Liver (tissue), 8 donors: ENCODE measurements at regions not wholly inside any gene's neighbourhood (a gene's known extent, or its start where the extent isn't known, plus 50 kb on each side); places are given as distances from the start of the nearest gene placed in this dataset.

Experiments
- DNase-seq: peaks from one replicate; pipeline ENCODE4 v3.0.0-alpha.2; 2017; ENCODE audit warnings: low spot score
- H3K27ac ChIP-seq, 2 donors: one replicate each; pipeline ENCODE4 v1.7.0; 2013; ENCODE audit warnings: inconsistent platforms in 2 of 2, low read length in 2 of 2, control low read depth in 1 of 2, low read depth in 1 of 2, mild to moderate bottlenecking in 1 of 2
- H3K27me3 ChIP-seq, 4 donors: one replicate each; pipeline versions ENCODE4 v1.6.1 to v1.7.0; 2013; ENCODE audit warnings: low read length in 3 of 4, inconsistent platforms in 1 of 4, mild to moderate bottlenecking in 1 of 4, moderate library complexity in 1 of 4; ENCODE audit not compliant: control insufficient read depth in 4 of 4, insufficient read depth in 4 of 4
- H3K36me3 ChIP-seq, 4 donors: one replicate each; pipeline versions ENCODE4 v1.6.1 to v1.7.0; 2013; ENCODE audit warnings: low read length in 3 of 4, mild to moderate bottlenecking in 3 of 4, low read depth in 1 of 4, moderate library complexity in 1 of 4; ENCODE audit not compliant: control insufficient read depth in 4 of 4, insufficient read depth in 3 of 4
- H3K4me1 ChIP-seq, 4 donors: one replicate each; pipeline versions ENCODE4 v1.6.1 to v1.7.0; 2013; ENCODE audit warnings: low read length in 3 of 4, mild to moderate bottlenecking in 3 of 4, moderate library complexity in 1 of 4; ENCODE audit not compliant: control insufficient read depth in 4 of 4, insufficient read depth in 4 of 4
- H3K4me3 ChIP-seq, 3 donors: one replicate each; pipeline versions ENCODE4 v1.6.1 to v1.7.0; 2013; ENCODE audit warnings: low read length in 3 of 3, control low read depth in 1 of 3, low read depth in 1 of 3, mild to moderate bottlenecking in 1 of 3
- H3K9ac ChIP-seq, 2 donors: one replicate each; pipeline ENCODE4 v1.7.0; 2013; ENCODE audit warnings: low read length in 2 of 2, mild to moderate bottlenecking in 2 of 2, moderate library complexity in 2 of 2, control low read depth in 1 of 2, low read depth in 1 of 2
- H3K9me3 ChIP-seq, 4 donors: one replicate each; pipeline versions ENCODE4 v1.6.1 to v1.7.0; 2013; ENCODE audit warnings: low read length in 3 of 4; ENCODE audit not compliant: control insufficient read depth in 4 of 4
- EGR1 ChIP-seq, 2 donors: IDR thresholded peaks; 2 replicates each; pipeline ENCODE4 v1.6.1; 2016 to 2018; ENCODE audit warnings: antibody characterized with exemption in 2 of 2, low read depth in 2 of 2
- FOXA1 ChIP-seq: IDR thresholded peaks from 2 replicates; pipeline ENCODE4 v1.6.1; 2016; ENCODE audit warnings: antibody characterized with exemption
- FOXA2 ChIP-seq: IDR thresholded peaks from 2 replicates; pipeline ENCODE4 v1.6.1; 2016; ENCODE audit warnings: antibody characterized with exemption
- GABPA ChIP-seq, 2 donors: IDR thresholded peaks in 1 of 2; conservative IDR thresholded peaks in 1 of 2; 2 replicates each; pipeline ENCODE4 v1.6.1; 2016; ENCODE audit warnings: antibody characterized with exemption in 2 of 2, mild to moderate bottlenecking in 1 of 2, moderate library complexity in 1 of 2
- HNF4A ChIP-seq, 2 donors: conservative IDR thresholded peaks; 2 replicates each; pipeline ENCODE4 v1.6.1; 2016; ENCODE audit warnings: antibody characterized with exemption in 2 of 2, mild to moderate bottlenecking in 2 of 2
- HNF4G ChIP-seq: IDR thresholded peaks from 2 replicates; pipeline ENCODE4 v1.6.1; 2016; ENCODE audit warnings: antibody characterized with exemption
- JUND ChIP-seq, 2 donors: IDR thresholded peaks; 2 replicates each; pipeline ENCODE4 v1.6.1; 2016; ENCODE audit warnings: antibody characterized with exemption in 2 of 2
- MAX ChIP-seq: IDR thresholded peaks from 2 replicates; pipeline ENCODE4 v1.6.1; 2016; ENCODE audit warnings: antibody characterized with exemption
- NR2F2 ChIP-seq: IDR thresholded peaks from 2 replicates; pipeline ENCODE4 v1.6.1; 2016; ENCODE audit warnings: antibody characterized with exemption
- RAD21 ChIP-seq, 2 donors: IDR thresholded peaks; 2 replicates each; pipeline ENCODE4 v1.6.1; 2016; ENCODE audit warnings: antibody characterized with exemption in 2 of 2, mild to moderate bottlenecking in 2 of 2
- REST ChIP-seq: IDR thresholded peaks from 2 replicates; pipeline ENCODE4 v1.6.1; 2016; ENCODE audit warnings: antibody characterized with exemption, mild to moderate bottlenecking
- RXRA ChIP-seq, 2 donors: IDR thresholded peaks; 2 replicates each; pipeline ENCODE4 v1.6.1; 2017 to 2018; ENCODE audit warnings: antibody characterized with exemption in 2 of 2, mild to moderate bottlenecking in 1 of 2
- SP1 ChIP-seq: IDR thresholded peaks from 2 replicates; pipeline ENCODE4 v1.6.1; 2018; ENCODE audit warnings: antibody characterized with exemption, mild to moderate bottlenecking
- TAF1 ChIP-seq: conservative IDR thresholded peaks from 2 replicates; pipeline ENCODE4 v1.6.1; 2016; ENCODE audit warnings: antibody characterized with exemption, mild to moderate bottlenecking
- YY1 ChIP-seq: IDR thresholded peaks from 2 replicates; pipeline ENCODE4 v1.6.1; 2016; ENCODE audit warnings: antibody characterized with exemption, mild to moderate bottlenecking
- WGBS: extraction: QIAGEN DNeasy Blood & Tissue Kit; methylation state at CpG from one replicate; pipeline ENCODE4 v1.1.7; 2013; 5-methylcytosine and 5-hydroxymethylcytosine counted together
- TF ChIP-seq, protein P1 (sequence below): IDR thresholded peaks from 2 replicates; pipeline ENCODE4 v1.6.1; 2016; ENCODE audit warnings: antibody characterized with exemption
- TF ChIP-seq, protein P2 (sequence below): IDR thresholded peaks from 2 replicates; pipeline ENCODE4 v1.6.1; 2016; ENCODE audit warnings: antibody characterized with exemption
- TF ChIP-seq, protein P3 (sequence below): fragments of 150-350 bp; IDR thresholded peaks from 2 replicates; pipeline ENCODE4 v1.5.1; 2017; ENCODE audit warnings: improper control_type of control experiment, low read depth, low read length; ENCODE audit not compliant: missing input control
- donor health status: healthy.
- donor health status: healthy.
- donor health status: healthy.
- donor health status: healthy.
- donor health status: healthy.

- Histone ChIP-seq H3K36me3 (no peaks in the 10 kb centered on the region), H3K27me3 (no peaks in the 10 kb centered on the region), H3K4me1 (no peaks in the 10 kb centered on the region), H3K9me3 (no peaks in the 10 kb centered on the region), H3K4me3 (no peak overlapping the region), H3K27ac (no peak overlapping the region), H3K9ac (no peak overlapping the region)
- TF ChIP-seq REST (no peak), RAD21 (IDR thresholded peaks at IDR 0.05) (no peak), TAF1 (no peak), GABPA (IDR thresholded peaks at IDR 0.05 in 1 of 2, conservative IDR thresholded peaks at IDR 0.05 in 1 of 2) (no peak), FOXA1 (no peak), FOXA2 (no peak), MAX (no peak), EGR1 (IDR thresholded peaks at IDR 0.05; ENCODE audit: low read depth in 2 of 2) (no peak), HNF4G (no peak), JUND (IDR thresholded peaks at IDR 0.05) (no peak), NR2F2 (no peak), SP1 (no peak), HNF4A (conservative IDR thresholded peaks at IDR 0.05) (no peak), RXRA (IDR thresholded peaks at IDR 0.05) (no peak)
- TF ChIP-seq, protein P1, sequence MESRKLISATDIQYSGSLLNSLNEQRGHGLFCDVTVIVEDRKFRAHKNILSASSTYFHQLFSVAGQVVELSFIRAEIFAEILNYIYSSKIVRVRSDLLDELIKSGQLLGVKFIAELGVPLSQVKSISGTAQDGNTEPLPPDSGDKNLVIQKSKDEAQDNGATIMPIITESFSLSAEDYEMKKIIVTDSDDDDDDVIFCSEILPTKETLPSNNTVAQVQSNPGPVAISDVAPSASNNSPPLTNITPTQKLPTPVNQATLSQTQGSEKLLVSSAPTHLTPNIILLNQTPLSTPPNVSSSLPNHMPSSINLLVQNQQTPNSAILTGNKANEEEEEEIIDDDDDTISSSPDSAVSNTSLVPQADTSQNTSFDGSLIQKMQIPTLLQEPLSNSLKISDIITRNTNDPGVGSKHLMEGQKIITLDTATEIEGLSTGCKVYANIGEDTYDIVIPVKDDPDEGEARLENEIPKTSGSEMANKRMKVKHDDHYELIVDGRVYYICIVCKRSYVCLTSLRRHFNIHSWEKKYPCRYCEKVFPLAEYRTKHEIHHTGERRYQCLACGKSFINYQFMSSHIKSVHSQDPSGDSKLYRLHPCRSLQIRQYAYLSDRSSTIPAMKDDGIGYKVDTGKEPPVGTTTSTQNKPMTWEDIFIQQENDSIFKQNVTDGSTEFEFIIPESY: no peak
- TF ChIP-seq, protein P2, sequence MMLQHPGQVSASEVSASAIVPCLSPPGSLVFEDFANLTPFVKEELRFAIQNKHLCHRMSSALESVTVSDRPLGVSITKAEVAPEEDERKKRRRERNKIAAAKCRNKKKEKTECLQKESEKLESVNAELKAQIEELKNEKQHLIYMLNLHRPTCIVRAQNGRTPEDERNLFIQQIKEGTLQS: no peak
- WGBS: 68% methylated on average over 3 of the region's 3 CpGs
- DNase-seq: no peak
Observed at GRCh38 chr4:136699905-136700304, 832.4 kb downstream of the PCDH18 start.

DNA sequence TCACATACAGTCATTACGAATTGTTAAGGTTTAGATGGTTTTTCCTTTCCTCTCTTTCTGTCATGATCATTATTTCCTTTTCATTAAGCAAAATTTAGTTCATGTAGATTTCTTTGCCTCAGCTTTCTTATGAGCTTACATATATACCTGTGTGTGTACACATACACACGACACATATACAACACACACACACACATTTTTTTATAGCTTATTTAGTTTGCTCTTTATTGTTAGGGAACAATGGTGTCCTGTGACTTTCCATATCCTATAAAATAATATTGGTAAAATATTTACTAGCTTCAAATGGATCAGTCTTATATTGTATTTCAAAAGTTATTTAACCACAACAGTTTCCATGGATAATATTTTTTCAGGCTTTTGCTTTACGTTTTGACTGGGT is 840.7 kb downstream of the PCDH18 start:
- Histone ChIP-seq H3K27ac (no peak overlapping the region), H3K9ac (no peak overlapping the region), H3K36me3 (no peaks in the 10 kb centered on the region), H3K9me3 (no peaks in the 10 kb centered on the region), H3K4me1 (no peaks in the 10 kb centered on the region), H3K4me3 (no peak overlapping the region), H3K27me3 (no peaks in the 10 kb centered on the region)
- DNase-seq: no peak
- WGBS: 60% methylated on average over 3 of the region's 3 CpGs
- TF ChIP-seq, protein P1: no peak
- TF ChIP-seq FOXA1: no peak
- TF ChIP-seq SP1: no peak
- TF ChIP-seq YY1: no peak
- no peak for TF ChIP-seq EGR1 (IDR thresholded peaks at IDR 0.05; ENCODE audit: low read depth in 2 of 2)
- TF ChIP-seq RXRA (IDR thresholded peaks at IDR 0.05): no peak
- TF ChIP-seq FOXA2: no peak
- no peak for TF ChIP-seq RAD21 (IDR thresholded peaks at IDR 0.05)
- TF ChIP-seq, protein P3, sequence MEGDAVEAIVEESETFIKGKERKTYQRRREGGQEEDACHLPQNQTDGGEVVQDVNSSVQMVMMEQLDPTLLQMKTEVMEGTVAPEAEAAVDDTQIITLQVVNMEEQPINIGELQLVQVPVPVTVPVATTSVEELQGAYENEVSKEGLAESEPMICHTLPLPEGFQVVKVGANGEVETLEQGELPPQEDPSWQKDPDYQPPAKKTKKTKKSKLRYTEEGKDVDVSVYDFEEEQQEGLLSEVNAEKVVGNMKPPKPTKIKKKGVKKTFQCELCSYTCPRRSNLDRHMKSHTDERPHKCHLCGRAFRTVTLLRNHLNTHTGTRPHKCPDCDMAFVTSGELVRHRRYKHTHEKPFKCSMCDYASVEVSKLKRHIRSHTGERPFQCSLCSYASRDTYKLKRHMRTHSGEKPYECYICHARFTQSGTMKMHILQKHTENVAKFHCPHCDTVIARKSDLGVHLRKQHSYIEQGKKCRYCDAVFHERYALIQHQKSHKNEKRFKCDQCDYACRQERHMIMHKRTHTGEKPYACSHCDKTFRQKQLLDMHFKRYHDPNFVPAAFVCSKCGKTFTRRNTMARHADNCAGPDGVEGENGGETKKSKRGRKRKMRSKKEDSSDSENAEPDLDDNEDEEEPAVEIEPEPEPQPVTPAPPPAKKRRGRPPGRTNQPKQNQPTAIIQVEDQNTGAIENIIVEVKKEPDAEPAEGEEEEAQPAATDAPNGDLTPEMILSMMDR: no peak
- TF ChIP-seq MAX: no peak
- TF ChIP-seq, protein P2: no peak
- no peak for TF ChIP-seq TAF1
- no peak for TF ChIP-seq JUND (IDR thresholded peaks at IDR 0.05)
- TF ChIP-seq NR2F2: no peak
- TF ChIP-seq HNF4G: no peak
- no peak for TF ChIP-seq HNF4A (conservative IDR thresholded peaks at IDR 0.05)
